CD4-positive, alpha-beta T cell treated with Interleukin-10 for 1 hour (primary cell): ENCODE measurements at regions not wholly inside any gene's neighbourhood (a gene's known extent, or its start where the extent isn't known, plus 50 kb on each side); places are given as distances from the start of the nearest gene placed in this dataset.

Experiments used
- DNase-seq: peaks from one replicate; pipeline ENCODE4 v3.0.0-alpha.2; 2020

DNA sequence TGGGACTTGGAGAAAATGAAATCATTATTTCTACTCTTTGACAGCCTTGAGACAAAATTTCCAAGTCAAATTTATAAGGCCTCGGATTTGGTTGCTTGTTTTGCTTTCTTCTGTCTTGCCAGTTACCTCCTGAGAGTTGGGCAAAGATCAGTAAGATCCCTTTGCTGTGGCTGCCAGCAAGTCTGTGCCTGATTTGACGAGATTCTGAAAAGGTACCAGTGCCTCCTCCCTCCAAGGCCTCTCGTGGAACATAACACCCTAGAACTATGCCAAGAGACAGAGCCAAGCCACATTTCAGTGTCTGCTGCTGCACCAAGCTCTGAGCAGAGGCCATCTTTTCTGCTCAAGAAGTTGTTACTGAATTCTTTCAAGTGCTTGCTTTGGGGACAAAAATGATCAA lies 61.0 kb downstream of the GTPBP8 start:
- no peak for DNase-seq

DNA sequence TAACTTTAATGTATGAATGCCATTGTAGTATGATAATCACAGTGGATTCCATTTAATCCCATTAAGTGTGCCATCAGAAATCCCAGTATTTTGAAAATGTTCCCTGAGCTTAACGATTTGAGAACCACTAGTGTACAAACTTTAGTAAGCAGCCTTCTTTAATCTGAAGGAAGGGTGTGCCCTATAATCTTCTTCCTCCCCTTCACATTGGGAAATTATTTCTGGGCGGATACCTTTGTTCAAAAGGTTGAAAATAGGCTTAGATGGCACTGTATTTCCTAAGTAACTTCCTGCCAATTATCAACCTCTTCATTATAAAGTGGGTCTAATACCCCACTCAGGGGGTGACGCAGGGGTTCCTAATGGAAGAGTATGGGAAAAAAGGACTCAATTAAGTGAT lies 62.4 kb downstream of the GTPBP8 start:
- DNase-seq, result no peak

DNA sequence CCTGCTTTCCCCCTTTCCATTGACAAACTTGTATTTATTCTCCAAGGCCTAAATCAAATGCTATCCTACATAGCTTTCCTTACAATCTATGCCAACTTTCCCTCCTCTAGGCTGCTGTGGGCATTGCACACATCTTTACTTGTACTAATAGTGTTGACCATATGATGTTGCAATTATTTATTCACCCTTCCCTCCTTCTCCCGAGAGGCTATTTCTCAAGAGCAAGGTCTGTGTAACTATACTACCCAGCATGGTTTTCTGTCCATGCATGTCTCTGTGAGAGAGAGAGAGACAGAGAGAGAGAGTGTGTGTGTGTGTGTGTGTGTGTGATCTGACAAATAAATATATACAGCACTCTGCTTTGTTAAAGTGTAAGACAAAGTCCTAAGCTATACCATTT lies 63.8 kb downstream of the GTPBP8 start:
- DNase-seq, result no peak

DNA sequence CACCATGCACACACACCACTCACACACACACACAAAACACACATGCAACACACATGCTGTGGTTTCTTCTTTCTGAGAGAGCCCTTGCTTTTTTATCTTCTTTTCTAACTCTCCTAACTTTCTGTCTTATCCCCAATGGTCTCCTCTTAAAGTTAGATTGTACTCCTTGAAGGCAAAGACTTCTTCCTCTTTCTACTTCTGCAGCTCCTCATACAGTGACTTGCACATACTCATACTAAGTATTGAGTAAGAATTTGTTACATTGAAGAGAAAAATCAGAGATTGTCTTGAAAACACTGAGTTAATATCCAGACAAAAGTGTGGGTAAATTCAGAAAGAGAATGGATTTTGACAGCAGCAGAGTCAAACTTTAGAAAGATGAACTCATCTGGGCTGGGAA lies 64.4 kb downstream of the GTPBP8 start:
- DNase-seq, result no peak

DNA sequence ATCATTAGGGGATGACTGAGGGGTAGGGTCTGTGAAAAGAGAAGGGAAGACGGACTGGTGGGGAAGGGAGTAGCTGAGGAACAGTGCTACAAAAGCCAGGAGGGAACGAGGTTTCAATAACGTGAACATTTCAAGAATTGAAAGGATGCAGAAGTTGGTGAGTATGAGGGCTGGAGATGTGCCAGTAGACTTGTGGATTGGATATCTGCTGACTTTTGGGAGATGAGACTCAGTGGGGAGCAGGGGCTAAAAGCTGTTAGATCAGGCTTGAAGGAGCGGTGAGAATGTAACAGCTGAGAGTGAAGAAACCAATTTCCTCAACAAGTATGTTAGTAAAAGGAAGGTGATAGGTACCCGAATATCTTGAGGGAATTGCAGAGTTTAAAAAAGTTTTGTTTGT lies 65.2 kb downstream of the GTPBP8 start:
- no peak for DNase-seq

DNA sequence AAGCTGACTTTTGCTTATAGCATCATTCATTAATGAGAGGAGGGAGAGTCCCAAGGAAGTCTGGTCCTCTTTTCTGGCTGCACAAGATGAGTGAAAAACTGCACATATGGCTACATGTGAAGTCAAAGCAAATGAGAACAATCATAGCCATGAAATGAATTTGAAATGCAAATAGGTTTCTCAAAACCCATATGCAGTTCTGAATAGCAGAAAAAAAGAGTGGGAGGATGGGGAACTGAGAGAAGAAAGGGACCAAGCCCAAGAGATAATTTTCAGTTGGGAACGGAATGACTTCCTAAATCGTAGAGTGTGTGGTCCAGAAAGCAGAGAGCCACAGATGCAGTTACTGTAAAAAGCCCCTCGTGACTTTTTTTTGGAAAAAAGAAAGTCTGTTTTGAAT lies 66.3 kb downstream of the GTPBP8 start:
- no peak for DNase-seq

DNA sequence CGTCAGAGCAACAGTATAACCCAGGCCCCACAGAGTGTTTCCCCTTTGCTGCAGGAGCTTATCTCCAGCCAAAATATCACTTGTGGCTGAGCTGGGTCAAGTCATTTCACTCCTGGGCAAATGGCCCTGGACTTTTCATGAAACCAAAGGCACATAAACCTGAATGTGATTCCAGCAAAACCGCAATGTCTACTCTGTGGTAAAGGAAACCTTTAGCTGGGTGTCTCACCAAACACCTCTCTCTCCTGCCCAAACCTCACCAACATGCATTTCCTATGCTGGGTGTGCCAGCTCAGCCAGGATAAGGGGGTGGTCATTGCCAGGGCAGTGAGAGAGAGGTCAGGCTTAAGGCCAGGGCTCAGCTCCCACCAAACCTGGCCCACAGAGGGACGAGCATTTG lies 67.4 kb downstream of the GTPBP8 start:
- no peak for DNase-seq

DNA sequence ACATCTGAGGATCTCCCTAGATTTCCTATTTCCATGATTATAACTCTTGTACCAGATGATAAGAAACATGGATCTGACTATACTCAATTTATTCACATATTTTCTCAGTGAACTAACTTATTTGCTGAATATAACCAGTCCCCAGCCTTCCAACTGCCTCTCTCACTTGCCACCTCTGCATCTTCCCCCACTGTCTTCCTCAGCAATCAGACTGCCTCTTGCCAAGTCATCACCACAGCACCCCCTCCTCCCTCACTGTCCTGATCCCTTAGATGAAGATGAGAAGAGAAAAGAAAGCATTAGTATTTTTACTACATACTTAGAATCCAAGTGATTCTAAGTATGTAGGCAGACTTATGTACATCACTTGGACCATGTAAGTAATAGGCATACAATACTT lies 71.9 kb downstream of the GTPBP8 start:
- no peak for DNase-seq

DNA sequence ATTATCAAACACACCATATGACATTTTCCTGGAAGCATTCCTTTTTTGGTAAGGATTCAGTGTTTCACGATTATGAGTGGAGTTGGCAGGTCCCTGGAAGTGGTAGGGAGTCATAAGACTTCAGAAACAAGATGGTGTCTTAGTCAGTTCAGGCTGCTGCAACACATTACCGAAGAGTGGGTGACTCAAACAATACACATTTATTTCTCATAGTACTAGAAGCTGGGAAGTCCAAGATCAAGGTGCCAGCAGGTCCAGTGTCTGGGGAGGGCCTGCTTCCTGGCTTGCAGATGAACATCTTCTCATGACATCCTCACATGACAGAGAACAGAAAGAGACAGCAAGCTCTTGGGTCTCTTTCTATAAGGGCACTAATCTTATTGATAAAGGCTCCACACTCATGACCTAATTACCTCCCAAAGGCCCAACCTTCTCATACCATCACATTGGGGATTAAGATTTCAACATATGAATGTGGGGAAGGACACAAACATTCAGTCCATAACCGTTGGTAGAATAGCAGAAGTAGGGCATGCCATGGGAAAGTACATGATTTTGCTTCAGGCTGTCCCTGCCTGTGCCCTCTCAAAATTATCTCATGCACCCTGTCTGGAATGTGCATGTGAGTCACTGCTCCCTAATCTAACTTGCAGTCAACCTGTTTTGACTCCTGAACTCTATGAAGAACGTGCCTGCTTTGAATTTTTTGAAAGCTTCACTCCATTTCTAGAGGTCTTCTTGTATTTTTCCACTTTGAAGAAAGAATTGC lies 72.5 kb downstream of the GTPBP8 start:
- DNase-seq, result no peak

DNA sequence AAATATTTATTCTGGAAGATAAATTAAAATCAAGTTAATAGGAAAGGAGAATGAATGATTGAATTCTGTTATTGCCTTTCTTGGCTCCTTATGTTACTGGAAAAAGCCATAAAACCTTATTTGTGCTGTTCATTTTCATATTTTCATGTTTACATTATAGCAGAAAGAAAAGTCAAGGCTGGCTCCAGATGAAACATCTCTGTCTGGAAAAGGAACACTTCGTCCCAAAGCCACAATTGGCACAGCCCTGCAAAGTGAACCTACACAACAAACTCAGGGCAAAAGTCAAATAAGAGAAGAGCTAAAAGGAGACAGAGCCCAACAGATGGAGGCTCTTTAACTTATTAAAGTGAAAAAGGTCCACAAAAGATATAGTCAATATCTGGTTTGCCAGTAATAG lies 73.4 kb downstream of the GTPBP8 start:
- DNase-seq, result no peak

DNA sequence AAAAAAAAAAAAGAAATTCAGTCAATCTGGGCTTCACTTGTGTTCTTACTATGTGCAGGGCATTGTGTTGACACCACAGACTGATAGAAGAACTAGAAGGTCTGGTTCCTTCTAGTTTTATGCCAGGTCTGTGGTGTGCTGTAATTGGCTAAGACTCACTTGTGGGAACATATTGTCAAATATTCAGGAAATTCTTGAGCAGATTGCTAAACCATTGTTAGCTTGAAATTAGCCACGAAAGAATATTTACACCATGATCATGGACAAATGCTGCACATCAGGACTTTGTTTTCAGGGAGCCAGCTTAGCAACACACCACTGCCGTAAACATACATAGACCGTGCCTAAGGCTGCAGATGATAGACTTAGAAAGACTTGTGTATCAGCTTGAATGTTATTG lies 74.6 kb downstream of the GTPBP8 start:
- DNase-seq, result no peak

DNA sequence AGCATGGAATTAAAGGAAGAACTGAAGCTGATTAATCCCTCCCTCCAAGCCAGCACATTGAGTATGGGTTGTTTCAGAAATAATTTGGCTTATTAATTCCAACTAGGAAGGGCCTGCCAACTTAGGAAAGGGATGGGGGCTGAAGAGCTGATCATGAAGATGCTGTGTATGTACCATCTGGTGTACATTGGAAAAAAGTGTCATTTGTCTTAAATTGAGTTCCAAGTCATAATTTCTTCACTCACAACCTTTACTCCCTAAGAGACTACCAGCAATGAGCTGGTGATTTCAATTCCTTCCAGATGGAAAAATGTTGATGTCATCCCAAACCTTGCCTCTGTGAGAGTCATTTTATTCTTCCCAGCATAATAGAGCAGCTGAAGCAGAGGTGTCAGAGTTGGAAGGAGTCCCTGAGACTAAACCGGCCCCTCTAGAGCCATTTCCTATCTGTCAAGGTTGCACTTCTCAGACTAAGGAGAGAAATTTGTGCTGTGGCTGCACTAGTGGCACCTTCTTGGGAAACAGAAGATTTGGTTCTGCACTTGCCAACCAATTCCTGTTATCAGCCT lies 79.4 kb downstream of the GTPBP8 start:
- no peak for DNase-seq

DNA sequence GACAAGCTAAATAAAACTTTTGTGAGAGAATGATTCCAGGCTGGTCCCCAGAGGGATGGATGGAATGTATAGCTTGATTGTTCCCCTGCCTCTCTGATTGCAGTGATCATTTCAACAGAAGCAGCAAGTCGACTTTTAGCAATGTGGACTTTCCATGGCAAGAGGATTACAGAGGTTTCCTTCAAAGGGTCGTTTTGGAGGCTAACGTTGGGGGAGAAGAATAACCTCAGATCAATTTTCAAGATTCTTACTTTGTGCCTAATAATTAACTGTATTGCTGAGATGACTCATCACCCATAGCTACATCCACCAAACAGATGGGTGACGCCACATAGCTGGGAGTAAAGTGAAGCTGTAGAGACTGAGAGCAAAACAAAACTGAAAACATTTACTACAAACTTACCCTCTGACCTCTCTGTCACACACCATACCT lies 79.9 kb downstream of the GTPBP8 start:
- DNase-seq, result no peak

DNA sequence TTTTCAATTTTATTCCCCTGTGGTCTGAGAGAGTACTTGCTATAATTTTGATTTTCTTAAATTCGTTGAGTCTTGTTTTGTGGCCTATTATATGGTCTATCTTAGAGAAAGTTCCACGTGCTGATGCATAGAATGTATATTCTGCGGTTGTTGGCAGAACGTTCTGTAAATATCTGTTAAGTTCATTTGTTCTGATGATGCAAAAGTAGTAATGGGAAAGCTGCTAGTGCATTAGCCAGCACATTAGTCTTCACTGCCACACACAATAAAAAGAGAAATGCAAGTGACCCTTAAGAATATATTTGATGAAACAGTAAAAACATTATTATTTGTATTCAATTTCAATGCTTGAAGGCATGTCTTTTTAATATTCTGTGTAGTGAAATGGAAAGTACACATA lies 84.8 kb downstream of the GTPBP8 start:
- DNase-seq, result no peak

DNA sequence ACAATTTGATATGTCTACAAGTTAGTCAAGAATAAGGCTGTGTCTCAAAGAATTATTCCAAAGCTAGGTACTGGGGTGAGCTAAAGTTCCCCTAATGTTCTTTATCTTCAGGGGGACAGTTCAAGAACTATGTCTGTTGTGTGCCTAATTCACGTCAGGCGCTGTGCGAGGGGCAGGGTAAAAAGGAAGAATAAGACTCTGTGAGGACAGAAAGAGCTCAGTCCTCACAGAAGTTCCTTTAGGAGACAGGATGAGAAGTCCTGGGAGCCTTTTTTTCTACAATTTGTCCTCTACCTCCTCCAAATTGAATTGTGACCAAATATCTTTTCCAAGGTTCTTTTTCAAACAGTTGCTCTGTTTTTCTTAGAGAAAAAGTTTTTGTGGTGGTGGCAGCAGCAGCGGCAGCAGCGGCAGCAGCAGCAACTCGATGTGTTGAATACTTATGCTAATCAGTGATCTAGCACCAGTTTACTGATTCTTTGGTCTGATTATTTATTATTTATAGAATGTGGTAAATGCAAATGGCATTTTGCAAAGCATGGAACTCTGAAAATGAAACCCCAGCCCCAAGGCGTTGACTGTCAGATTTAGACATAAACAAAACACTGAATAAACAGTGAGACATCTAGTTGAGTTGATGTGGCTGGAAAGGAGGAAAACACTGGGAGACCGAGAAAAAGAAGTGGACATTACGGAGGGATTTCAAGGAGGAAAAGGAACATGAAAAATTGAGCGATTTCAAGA lies 88.6 kb downstream of the GTPBP8 start:
- no peak for DNase-seq

DNA sequence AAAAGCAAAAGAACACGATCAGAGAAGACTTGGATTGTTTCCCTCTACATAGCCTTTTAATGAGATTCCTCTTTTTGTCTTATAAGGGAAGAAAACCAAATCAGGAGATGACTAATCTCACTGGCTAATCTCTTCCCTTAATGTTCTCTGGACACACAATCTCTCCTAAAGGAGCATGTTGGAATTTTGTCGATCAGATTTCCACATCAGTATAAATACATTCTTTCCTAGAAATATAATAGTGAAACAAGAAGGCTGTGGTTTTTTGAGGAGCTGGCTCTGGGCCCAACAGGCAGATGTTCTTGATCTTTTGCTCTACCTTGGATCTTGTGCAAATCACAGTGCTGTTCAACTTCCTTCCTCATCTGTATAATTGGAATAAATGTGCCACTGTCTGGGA lies 94.0 kb downstream of the GTPBP8 start:
- no peak for DNase-seq

DNA sequence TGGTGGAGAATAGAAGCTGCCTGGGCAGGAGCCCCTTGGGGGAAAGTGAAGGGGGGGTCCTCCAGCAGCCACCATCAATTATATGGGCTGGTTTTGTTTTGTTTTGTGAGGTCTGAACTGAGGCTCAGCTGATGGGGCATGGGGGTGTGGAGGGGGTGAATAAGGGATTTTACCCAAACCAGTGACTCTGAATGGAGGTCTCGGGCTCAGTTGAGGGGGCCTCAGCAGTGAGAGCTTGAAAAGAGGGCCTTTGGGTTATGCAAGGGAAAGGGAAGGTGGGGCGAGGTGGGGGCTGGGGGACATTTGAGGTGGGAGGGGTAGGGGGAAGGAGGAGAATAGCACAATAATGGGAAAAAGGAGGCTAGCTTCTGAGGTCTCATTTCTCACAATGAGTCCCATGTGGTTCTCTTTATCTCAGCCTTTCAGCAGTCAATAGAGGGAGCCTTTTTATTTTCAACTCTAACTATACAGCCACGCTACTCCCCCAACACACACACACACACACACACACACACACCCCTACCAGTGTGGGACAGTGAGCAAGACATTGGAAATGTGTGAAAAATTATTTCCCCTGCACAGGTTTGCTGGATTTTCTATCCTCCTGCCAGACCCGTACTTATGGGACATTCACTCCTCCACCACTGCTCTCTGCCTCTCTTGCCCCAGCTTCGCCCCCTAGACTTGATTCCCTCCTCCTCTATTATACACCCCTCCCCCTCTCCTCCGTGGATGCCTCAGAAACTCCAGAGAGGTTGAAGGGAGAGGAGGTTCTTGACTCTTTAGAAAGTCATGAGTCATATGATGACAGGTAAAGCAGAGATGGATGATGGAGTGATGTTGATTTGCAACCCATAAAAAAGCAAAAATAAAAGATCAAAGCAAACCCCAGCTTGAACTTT lies 96.0 kb downstream of the GTPBP8 start:
- DNase-seq, result no peak

DNA sequence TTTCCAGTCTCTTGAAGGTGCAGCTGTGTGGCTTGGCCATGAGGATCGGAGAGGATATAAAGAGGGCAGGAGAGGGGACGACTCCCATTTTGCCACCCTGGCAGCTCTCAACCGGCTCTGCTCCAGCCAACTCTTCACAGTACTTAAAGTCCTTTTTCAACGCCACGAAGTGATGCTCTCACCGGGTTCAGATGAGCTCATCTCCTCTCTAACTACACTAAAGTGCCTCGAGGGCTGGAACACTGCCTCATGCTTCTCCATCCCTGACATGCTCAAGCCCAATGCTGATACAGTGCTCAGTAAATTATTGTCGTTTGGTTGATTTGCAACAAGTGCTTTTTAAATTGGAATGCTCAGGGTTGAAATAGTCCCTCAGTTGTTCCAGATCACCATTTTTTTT lies 97.8 kb downstream of the GTPBP8 start:
- DNase-seq, result no peak

DNA sequence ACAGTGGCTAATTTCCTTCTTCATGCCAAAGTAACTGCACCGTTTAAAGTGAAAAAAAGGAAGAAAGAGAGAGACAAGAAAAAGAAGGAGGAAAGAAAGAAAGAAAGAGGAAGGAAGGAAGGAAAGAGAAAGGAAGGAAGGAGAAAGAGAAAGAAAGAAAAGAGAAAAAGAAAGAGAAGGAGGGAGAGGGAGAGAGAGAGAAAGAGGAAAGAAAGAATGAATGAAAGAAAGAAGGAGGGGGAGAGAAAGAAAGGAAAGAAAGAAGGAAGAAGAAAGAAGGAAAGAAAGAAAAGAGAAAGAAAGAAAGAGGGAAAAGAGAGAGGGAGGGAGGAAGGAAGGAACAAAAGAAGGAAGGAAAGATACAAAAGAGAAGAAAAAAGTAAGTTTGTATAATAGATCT lies 100.6 kb downstream of the GTPBP8 start:
- no peak for DNase-seq

DNA sequence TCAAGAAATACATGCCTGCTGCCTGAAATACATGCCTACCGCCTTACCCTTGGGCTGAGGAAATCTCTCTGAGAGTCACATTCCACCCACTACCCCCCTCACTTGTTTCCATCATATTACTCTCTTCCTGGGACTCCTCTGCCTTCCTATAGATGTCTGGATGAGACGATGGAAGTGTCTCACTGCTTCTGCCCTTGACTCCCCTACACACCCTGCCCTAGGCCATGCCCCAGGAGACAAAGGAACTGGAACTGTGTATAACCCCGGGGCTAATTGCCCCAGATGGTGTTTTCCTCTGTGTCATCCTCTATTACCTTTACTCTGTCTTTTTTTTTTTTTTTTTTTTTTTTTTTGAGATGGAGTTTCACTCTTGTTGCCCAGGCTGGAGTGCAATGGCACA lies 102.0 kb downstream of the GTPBP8 start:
- DNase-seq, result no peak

DNA sequence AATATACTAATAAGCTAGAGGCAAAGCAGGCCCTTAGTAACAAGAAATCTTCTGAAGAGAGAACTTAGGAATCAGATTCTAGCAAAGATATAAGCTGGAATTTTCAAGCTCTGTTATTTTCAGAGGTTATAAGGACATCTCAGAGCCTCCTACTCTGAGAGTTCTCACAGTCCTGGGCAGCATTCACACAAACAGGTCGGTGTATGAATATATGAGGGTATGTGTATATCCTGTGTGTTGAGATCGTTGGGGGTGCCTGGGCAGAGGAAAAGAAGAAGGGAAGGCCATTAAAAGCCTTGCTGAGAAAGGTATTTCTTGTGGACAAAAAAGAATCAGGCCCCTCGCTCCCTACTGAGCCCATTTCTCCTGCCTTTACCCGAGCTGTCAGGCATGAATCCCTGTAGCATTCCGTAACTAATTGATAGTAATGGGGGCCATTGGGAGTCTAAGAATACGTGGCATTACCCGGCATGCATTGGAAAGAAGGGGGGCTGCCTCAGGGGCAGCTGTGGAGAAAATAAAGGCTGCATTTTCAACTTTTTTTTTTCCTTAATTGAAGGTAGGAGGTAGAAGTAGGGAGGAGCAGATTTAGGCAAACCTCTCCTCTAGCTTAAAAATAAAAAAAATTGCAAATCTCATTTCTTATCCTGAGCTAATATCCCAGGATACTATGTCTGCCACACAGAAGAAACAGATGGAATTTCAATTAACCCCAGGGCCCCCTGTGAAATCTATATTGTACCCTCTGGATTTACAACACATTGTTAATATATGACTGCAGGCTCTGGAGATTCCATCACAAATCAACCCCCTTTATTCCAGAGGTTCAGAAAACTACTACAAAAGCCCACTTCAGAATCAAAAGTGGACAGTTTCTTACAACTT lies 103.8 kb downstream of the GTPBP8 start:
- DNase-seq, result no peak

DNA sequence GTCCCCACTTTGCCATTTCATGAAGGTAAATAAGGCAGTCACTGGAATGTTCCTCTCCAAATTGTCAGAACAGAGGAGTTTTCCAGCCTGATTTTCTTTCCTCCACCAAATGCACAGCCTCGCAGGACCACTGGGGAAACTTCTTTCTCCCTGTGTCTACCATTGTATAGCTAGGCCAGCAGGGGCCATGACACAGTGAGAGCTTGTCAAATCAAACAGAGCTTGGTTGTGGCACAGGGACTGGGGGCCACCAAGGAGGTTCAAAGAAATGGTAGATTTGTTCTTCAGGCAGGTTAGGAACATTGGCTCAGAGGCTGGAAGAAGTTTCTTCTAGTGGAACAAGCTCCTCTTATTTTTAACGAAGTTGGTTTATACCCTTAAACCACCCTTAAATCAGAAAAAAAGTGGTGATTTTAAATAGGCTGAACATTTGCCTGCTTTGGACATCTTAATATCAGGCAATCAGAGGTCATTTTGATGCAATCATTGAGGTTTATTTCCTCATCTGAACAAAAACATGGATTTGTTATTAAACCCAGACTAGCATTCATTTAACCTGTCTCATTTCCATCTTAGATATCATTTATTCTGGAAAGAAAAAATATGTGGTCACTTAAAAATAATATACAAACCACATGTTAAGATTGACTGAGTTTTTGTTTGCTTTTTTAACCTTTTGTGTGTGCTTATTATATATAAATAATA lies 105.6 kb downstream of the GTPBP8 start:
- DNase-seq, result no peak
